Peyer's patch (tissue), 4 donors: ENCODE measurements at regions not wholly inside any gene's neighbourhood (a gene's known extent, or its start where the extent isn't known, plus 50 kb on each side); places are given as distances from the start of the nearest gene placed in this dataset.
A peak's percentile ranks its signal among the peaks of the same experiment; 100 is the strongest.

ENCODE experiments used
- CTCF ChIP-seq, 6 experiments: fragments of 450-650 bp in 4 of 6; fragments of 200-600 bp in 2 of 6; sonication (generic) in 1 of 6; IDR thresholded peaks; one replicate each; pipeline ENCODE4 v1.5.1; 2017 to 2019; ENCODE audit warnings: antibody characterized with exemption in 6 of 6, mild to moderate bottlenecking in 3 of 6, moderate library complexity in 1 of 6
- POLR2A ChIP-seq, 2 donors: fragments of 450-650 bp; IDR thresholded peaks; one replicate each; pipeline ENCODE4 v1.5.1; 2017; ENCODE audit warnings: antibody characterized with exemption in 2 of 2, mild to moderate bottlenecking in 2 of 2, moderate library complexity in 2 of 2

GRCh38 chr6:108735310-108736001 is 112.8 kb upstream of the ARMC2 start:
- no peak for TF ChIP-seq CTCF (IDR thresholded peaks at IDR 0.05)
- peak in 1 of 2 donors; percentile 47 for TF ChIP-seq POLR2A (IDR thresholded peaks at IDR 0.05)
